Esophagus muscularis mucosa (tissue), 4 donors: ENCODE measurements at regions not wholly inside any gene's neighbourhood (a gene's known extent, or its start where the extent isn't known, plus 50 kb on each side); places are given as distances from the start of the nearest gene placed in this dataset.

Experiments
- CTCF ChIP-seq, 3 experiments: fragments of 200-600 bp in 2 of 3; fragments of 450-650 bp in 1 of 3; sonication (generic) in 2 of 3; IDR thresholded peaks; one replicate each; pipeline ENCODE4 v1.5.1; 2017 to 2019; ENCODE audit warnings: antibody characterized with exemption in 3 of 3, mild to moderate bottlenecking in 2 of 3, moderate library complexity in 1 of 3
- EP300 ChIP-seq: sonication (generic); formaldehyde crosslinking; IDR thresholded peaks from one replicate; pipeline ENCODE4 v1.6.1; 2017; ENCODE audit warnings: antibody characterized with exemption
- POLR2A ChIP-seq: fragments of 450-650 bp; IDR thresholded peaks from one replicate; pipeline ENCODE4 v1.6.1; 2017; ENCODE audit warnings: antibody characterized with exemption, moderate library complexity, mild to moderate bottlenecking, low read depth
- POLR2AphosphoS5 ChIP-seq, 2 donors: sonication (generic); formaldehyde crosslinking; IDR thresholded peaks; one replicate each; pipeline ENCODE4 v1.6.1; 2017; ENCODE audit warnings: antibody characterized with exemption in 2 of 2

GRCh38 chr6:12456343-12456742 is 166.2 kb downstream of the EDN1 start:
- no peak for TF ChIP-seq CTCF (IDR thresholded peaks at IDR 0.05)
- no peak for TF ChIP-seq POLR2A
- no peak for TF ChIP-seq EP300
- no peak for TF ChIP-seq POLR2AphosphoS5 (IDR thresholded peaks at IDR 0.05)
